HG03521 (cell line): ENCODE measurements at regions not wholly inside any gene's neighbourhood (a gene's known extent, or its start where the extent isn't known, plus 50 kb on each side); places are given as distances from the start of the nearest gene placed in this dataset.
"Not testable (repeated sequence)": the region's sequence is repeated elsewhere in the genome, so short reads cannot be mapped to it uniquely, and the experiment has no call there.

Experiments used
- ATAC-seq: cut with Tn5 transposase; IDR thresholded peaks from one replicate; pipeline ENCODE4 v1.9.1; 2021; ENCODE audit warnings: mild to moderate bottlenecking, moderate library complexity; ENCODE audit not compliant: unreplicated experiment

DNA sequence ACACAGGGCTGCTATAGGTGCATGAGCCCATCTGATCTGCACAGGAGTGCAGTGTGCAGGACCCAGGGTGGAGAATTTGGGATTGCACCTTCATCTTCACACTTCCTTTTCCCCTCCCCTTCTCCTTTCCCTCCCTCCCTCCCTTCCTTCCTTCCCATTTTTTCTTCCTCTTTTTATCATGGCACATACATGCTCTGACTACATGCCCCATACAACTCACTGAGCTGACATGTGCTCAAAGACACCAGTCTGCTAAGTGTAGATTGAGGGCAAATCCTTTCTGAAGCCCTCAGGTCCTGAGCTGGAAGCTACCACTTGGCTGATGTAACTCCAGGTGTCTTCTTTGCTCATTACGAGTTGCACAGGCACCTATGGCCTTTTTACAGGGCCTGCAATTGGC, 365.3 kb upstream of the ZNF32 start:
- no peak for ATAC-seq

DNA sequence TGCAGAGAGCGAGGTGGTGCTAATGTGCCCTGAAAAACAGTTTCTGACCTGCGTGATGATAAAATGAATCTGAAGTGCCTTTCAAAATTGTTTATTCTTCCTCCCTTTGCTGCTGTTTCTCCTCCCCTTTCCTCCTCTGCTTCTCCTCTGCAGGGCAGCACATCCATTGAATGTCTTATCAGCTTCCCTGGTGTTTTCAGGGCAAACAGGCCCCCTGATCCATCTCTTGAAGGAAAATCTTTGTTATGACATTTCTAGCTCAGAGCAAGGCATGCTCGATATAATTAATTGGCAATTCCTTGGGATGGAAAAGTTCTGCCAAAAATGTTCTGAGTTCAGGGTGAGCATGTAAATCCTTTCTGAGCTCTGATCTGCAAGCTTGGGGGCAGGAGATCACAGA, 364.2 kb upstream of the ZNF32 start:
- no peak for ATAC-seq

DNA sequence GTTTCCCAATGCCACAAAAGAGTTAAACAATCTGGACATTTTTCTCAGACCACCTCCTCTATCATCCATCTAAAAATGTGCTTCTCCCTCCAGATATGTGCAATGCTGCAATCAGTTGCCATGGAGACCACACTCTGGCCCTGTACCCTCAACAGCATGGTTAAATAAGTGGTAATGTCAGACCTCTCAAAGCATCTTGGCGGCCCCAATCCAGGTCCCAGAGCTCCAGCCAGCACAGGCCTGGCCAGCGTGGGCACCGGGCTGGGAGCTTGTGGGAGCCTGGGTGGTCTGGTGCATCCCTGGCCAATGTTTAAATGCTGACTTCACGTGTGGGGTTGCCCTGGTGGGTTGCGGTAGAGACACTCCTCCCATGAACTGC, 362.9 kb upstream of the ZNF32 start:
- no peak for ATAC-seq

DNA sequence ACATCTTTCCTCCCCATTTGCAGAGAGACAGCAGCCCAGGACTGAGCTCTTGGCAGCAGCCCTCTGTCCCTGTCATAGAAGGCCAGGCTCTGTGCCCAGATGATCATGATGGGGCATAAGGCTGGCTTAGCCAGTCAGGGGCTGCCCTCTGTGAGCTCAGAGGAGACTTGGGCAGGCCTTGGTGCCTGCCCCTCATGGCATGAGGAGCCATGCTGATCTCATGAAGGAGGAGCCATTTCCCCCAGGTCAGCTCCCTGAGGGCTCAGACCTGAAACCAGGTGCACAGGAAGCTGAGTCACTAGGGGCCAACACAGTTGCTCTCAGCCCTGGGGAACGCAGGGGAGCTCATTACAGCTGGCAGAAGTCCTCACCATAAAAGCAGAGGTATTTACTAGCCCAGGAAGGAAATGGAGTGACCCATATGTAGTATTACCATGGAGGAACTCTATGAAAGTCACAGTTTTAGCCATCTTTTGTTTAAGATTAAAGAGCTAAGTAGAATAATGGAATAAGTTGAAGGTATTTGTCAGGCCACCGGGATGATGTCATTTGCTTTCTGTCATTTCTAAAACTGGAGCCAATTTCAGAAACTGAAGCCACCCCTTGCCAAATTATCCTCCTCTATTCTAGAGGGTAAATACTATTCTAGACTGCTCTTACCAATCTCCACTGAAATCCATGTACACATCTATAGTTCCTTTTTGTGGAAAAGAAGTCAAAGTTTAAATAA, 362.4 kb upstream of the ZNF32 start:
- peak; percentile 96 for ATAC-seq

DNA sequence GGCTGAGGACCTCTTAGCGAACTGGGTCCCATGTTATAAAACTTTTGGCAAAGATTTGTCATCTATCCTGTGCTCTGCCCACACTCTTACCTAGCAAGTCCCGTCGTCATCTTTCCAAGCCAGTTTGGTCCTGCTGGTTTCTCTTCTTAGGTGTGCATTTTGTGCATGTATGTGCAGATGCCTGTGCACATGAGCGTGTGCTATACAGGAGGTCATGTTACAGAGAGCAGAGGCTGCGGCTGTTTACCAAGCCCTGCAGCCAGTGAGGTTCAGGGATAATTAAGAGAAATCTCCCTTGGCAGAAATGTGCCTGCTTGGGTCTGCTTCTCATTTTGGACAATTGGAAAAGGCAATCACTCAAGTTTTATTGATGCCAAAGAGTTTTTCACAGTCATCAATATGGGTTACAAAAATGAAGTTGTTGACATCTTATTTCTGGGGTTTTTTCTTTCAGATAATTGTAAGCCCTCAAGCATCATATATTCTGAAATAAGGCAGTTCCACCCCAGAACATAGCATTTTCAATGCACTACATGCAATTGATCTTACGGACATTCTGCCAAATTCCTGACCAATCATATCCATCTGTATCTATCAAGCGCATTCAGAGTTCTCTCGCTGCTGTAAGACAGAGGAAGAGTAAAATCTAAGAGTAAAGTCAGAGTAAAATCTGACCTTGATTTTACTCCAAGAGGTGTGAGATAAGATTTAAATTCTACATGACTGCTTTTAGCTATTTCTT, 361.4 kb upstream of the ZNF32 start:
- ATAC-seq: no peak

DNA sequence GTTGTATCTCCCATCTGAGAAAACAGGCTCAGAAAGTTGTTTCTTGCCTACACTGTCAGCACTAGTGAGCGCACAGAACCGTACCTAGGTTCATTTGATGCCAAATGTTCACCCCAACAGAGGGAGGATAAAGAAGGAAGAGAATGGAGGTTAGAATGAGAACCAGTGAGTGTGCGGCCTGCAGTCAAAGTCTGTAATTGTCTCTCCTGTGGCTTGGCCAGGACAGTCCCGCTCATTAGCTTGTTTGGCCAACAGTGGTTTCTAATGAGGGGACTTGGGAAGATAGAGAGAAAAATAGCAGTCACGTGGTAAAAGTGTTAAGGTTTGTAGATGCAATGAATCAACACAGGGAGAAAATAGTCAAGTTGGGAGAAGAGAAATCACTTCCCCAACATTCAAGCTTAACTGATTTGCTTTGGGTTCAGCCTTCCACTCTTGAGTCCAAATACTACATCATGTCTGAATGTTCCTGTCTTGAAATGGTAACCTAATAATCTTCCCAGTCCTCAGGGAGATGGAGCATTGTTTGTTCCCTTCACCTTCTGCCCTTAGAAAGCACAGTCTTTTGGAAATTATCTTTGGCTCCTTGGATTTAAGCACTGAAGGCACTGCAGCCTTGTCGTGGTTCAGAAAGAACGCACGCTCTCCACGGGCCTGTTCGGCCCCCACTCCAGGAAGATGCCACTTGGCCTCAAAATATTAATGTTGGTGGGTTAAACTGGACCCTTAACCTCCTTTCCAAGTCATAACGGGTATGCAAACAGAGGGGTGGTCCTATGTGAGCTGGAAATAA, 360.4 kb upstream of the ZNF32 start:
- no peak for ATAC-seq

DNA sequence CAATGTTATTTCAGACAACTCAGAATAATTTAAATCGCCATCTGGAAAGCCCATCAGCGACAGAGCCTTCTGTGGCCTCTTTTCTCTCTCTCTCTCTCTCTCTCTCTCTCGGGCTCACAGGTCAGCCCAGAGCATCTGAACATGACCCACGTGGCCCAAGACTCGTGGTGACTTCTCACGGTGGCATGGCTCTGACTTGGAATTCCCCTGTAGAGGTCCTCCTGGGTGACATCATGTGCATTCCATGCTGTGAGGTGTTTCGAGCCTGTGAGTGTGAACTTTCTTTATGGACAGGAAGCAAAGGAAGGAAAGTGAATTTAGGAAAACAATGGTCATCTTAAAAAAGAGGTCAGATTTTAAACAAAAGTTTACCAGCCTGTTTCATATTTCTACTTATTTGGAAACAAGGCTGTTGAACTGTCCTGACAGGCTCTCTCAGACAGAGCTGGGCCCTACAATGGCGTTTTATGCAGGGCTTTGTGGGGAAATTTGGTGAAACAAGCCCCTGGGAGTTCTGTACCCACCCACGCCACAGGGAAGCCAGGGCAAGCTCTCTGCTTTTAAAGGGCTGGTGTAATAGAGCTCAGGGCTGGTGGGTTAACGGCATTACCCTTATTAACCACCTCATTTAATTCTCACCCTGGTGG, 359.7 kb upstream of the ZNF32 start:
- peak; percentile 38 for ATAC-seq

DNA sequence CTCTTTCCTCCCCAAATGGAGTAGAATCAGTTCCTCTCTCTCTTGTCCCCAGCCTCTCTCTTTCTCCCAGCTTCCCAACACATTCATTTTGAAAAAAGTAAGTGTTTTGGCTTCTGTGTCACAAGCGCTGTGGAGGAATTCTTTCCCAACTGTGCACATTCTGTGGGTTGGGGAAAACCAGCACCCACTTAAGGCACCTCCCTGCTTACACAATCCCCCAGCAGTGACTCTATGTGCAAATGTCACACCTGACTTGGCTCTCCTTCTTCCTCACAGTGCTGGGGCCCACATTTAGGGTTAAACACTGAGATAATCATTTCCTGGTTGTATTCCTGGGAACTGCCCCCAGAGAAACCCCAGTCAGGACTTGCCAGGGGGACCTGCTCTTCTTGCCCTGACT, 358.1 kb upstream of the ZNF32 start:
- ATAC-seq: no peak

DNA sequence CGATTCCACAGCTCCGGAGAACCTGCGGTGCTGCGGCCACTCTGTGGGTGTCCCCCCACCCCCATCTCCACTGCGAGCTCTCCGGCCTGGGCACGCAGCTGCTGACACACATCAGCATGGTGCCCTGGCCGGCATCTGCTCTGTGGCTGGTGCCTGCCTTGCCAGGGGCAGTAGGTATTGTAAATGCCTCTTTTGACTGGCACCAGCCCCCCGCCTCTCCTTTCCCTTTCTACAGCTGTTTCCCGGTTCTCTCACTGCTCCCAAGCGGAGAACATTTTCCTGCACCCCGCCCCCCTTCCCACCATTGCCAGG, 357.1 kb upstream of the ZNF32 start:
- ATAC-seq: no peak

DNA sequence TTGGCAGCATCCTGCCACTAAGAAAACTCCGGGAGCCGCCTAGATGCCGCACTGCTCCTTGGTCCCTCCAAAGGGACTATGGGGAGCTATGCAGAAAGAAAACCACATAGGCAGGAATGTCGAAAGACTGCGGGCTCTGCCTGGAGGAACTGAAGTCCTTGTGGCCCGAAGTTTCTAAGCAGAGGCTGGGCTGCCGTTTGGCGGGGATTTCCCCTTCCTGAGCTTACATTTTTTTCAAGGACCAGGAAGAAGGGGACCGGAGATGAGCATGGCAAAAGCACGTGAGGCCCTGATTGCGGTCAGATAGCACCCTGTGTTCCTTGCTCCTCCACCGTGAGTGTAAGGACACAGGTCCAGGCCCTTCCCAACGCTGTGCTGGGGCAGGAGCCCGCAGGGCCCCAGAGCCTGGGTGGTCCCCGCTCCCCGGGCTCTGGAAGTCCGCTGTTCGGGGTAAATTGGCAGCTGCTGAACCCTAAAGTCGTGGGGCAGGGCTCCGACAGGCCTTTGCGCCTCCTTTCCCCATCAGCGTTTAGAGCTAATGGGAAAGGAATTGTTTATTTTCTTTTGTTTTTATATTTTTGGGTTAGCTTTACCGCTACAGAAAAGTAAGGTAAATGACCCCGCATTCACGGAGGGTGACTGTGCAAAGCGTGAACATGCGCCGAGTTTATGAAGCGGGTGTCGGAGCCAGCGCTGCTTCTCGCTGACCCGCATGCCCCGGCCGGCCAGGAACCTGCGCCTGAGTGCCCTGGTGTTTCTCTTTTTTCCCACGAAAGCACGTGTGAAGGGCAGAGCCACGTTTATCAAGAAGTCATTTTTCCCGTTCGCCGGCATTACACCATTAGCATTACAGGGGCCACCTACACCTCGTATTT, 356.5 kb upstream of the ZNF32 start:
- ATAC-seq: no peak

DNA sequence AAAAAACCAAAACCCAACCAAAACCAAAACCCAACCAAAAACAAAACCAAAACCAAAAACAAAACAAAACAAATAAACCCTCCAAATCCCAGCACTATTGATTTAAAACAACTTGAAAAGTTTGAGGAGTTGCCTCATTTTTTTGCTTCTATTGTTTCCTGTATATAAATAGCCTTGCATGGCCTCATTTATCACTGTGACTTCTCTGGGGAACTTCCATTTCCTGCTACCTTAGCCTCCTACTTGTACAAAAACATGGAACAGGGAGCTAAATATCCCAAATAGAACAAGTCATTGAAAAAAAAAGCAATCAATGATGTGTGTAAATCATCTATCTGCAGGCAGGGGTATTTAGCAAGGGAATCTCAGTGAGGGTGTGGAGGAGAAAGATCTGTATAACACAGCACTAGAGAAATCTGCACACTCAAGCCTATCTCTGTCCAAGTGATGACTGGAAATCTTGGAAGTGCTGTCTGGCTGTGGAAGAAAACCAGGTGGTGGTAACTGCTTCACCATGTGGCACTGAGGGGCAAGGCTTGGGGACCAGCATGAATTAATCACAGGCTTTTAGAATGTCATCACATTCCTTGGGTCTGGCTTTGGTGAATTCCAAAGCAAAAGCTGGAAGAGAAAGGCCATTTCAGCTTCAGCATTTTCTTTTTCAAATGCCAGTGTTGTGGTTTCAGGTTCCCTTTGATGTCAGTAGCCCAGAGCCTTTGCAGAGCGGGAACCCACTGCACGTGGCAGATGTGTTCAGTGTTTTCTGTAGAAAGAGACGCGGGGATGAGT, 349.5 kb upstream of the ZNF32 start:
- no peak for ATAC-seq

DNA sequence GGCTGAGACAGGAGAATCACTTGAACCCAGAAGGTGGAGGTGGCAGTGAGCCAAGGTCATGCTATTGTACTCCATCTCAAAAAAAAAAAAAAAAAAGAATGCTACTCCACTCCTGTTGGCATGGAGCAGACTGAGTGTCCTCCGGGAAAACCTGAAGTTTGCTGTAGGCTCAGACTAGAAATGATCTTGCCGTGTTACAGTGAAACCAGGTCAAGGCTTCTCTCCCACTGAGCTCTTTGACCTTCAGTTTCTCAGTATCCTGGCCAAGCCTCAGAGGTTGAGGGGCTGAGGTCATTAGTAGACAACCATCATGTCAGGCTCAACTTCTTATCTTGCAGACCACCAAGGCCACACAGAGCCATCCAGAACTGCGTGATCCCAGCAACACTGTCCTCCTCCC, 348.6 kb upstream of the ZNF32 start:
- no peak for ATAC-seq

DNA sequence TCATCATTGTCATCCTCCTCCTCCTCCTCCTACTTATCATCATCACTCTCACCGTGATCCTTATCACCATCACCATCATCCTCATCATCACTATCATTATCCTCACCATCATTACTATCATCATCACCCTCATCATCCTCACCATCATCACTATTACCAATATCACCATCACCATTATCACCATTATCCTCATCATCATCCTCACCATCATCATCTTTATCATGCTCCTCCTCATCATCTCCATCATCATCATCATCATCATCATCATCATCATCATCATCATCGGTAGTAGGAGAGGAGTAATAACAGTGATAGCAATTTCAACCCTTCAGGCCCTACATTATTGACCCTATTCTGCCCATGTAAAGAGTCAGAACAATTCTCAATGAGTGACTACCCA, 345.9 kb upstream of the ZNF32 start:
- no peak for ATAC-seq

DNA sequence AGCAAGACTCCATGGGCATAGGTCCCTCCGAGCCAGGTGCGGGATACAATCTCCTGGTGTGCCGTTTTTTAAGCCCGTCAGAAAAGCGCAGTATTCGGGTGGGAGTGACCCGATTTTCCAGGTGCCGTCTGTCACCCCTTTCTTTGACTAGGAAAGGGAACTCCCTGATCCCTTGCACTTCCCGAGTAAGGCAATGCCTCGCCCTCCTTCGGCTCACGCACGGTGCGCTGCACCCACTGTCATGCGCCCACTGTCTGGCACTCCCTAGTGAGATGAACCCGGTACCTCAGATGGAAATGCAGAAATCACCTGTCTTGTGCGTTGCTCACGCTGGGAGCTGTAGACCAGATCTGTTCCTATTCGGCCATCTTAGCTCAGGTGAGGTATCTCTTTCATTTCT, 344.1 kb upstream of the ZNF32 start:
- ATAC-seq: not testable (repeated sequence)

DNA sequence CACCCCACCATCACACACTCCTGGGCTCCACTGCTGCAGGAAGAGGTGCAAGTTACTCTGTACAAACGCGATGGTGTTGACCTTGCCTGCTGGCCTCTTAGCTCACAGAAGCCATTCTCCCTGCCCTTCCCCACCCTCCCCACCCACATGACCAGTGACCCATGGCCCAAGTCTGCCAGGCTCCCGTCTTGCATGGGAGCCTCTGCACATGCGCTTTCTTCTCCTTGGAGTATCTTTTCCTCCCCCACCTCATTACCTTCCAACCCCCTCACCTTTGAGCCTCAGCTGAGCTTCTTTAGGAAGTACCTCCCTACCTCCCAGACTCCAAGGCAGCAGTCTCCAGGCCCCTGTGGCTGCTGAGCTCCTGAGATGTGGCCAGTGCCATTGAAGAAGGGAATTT, 337.7 kb upstream of the ZNF32 start:
- ATAC-seq: no peak

DNA sequence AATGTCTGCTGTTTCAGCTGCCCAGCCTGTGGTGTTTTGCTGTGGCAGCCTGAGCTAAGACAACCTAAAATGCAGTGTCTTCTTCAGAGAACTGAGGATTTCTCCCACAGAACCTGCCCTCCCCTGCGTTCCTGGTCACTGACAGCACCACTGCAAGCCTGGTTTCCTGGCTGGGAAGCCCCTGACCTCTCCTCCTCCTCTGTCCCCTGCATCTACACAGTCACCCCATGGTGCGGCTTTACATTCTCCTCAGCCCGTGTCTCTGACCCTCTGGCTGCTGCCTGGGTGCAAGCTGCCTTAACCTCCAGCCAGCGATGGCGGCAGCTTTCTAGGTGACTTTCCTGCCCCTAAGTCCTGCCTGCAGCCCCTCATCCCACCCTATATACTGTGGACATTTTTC, 337.3 kb upstream of the ZNF32 start:
- ATAC-seq: no peak

DNA sequence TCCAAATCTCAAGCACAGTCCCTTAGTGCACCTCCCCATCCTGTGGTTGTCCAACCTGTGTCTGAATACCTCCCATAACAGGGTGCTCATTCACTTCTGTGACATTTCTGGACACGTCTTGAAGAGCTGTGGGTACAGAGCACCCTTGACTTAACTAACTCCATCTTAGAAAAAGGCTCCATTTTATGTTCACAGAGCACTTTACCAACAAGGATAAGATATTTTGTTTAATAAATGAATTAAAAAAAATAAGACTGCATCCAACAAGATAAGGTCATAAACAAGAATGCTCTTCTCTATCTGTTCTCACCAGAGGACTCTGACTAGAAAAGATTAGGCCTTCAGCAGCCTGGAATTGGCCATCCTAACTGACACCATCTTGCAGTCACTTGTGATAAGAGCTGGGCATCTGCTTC, 335.2 kb upstream of the ZNF32 start:
- ATAC-seq: no peak

DNA sequence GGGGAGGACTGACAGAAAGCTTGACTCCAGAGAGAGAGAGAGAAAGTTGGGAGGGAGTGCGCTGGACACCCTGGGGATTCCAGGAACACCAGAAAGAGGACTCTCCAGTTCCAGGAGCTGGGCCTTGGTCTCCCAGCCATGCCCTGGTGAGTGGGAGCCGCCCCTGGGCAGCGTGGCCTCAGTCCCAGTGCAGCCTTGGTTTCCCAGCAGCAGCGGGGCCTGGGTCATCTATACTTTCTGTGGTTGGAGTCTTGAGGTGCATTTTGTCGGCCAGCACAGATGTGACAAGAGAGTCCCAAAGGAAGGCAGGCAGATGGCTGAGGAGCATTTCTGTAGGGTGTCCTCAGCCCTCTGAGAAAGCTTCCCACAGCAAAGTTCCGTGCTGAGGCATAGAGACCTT, 334.7 kb upstream of the ZNF32 start:
- ATAC-seq: no peak

DNA sequence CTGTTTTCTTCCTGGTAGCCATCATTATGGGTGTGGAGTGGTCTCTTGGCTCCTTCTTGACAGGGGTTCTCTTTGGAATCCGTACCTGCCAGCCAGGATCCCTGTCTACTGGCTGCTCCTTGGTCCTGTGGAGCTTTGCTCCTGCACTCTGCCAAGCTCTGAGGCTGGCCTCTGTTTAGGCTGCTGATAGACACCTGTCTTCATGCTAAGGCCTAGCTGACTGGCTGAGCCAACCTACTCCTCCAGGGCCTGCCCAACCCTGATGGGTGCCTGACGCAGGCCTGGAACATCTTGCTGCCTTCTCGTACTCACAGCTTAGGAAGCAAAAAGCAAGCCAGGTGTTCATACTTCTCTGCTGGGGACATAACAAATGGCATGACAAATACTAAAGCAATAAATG, 333.6 kb upstream of the ZNF32 start:
- no peak for ATAC-seq

DNA sequence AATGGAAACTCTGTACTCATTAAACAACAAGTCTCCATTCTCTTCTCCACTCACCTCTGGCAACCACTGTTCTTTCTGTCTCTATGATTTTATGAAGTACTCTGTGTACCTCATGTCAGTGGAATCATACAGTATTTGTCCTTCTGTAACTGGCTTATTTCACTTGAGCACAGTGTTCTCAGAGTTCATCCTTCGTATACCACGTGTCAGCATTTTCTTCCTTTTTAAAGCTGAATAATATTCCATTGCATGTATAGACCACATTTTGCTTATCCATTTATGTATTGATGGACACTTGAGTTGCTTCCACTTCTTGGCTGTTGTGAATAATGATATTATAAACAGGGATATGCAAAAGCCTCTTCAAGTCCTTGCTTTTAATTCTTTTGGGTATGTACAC, 333.0 kb upstream of the ZNF32 start:
- ATAC-seq: no peak
